Omental fat pad (tissue), 3 donors: ENCODE measurements at regions not wholly inside any gene's neighbourhood (a gene's known extent, or its start where the extent isn't known, plus 50 kb on each side); places are given as distances from the start of the nearest gene placed in this dataset.

Experiments used
- ATAC-seq: fragments of 150-250 bp; one replicate; pipeline ENCODE4 v1.9.1; 2016; ENCODE audit warnings: mild to moderate bottlenecking, moderate library complexity; ENCODE audit not compliant: low FRiP score
- DNase-seq: peaks from one replicate; pipeline ENCODE4 v3.0.0-alpha.2; 2019; ENCODE audit warnings: low spot score
- TF ChIP-seq, protein P1 (sequence below), 3 donors: fragments of 450-650 bp; IDR thresholded peaks; one replicate each; pipeline ENCODE4 v1.5.1; 2016 to 2017; ENCODE audit warnings: antibody characterized with exemption in 3 of 3, mild to moderate bottlenecking in 3 of 3, moderate library complexity in 2 of 3

DNA sequence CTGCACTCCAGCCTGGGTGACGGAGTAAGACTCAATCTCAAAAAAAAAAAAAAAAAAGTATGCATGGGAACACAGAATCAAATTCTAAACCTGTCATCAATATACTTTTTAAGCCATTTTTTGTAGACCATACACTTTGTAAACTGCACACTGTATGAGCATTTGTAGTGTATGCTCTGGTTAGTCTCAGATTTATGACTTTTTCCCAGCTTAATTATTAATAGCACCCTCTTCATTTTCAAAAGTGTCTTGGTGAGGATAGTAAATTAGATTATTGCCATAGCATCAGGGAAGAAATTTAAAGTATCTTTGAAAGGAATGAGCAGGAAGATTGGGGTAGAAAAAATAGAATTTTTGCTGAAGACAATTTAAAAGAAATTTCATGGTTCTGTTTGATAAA lies 330.8 kb upstream of the RSPO3 start:
- TF ChIP-seq, protein P1, sequence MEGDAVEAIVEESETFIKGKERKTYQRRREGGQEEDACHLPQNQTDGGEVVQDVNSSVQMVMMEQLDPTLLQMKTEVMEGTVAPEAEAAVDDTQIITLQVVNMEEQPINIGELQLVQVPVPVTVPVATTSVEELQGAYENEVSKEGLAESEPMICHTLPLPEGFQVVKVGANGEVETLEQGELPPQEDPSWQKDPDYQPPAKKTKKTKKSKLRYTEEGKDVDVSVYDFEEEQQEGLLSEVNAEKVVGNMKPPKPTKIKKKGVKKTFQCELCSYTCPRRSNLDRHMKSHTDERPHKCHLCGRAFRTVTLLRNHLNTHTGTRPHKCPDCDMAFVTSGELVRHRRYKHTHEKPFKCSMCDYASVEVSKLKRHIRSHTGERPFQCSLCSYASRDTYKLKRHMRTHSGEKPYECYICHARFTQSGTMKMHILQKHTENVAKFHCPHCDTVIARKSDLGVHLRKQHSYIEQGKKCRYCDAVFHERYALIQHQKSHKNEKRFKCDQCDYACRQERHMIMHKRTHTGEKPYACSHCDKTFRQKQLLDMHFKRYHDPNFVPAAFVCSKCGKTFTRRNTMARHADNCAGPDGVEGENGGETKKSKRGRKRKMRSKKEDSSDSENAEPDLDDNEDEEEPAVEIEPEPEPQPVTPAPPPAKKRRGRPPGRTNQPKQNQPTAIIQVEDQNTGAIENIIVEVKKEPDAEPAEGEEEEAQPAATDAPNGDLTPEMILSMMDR (IDR thresholded peaks at IDR 0.05): no peak
- DNase-seq (no peak), ATAC-seq (no peak)

DNA sequence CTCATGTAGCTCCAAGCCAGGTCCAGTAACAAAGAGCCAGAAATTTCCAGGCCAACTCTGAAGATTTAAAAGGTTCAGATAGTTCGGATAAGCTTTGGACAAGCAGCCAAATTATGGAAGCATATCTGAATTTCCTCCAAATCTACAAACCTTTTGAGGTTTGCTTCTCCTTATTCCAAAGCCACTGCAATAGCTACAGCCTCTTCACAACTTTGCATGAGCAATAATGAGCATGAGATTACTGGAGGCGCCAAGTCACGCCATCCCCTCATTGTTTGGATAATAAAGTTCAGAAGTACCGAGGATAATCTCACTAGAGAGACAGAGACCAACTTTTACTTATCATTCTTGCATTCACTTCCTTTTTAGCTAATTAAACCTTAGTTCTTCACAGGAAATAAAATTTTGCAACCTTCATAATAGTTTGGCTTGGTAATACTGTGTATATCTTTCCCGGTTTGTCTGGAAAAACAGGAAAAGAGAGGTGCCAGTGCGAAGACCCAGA lies 329.6 kb upstream of the RSPO3 start:
- TF ChIP-seq, protein P1 (IDR thresholded peaks at IDR 0.05): no peak
- ATAC-seq (no peak), DNase-seq (no peak)

DNA sequence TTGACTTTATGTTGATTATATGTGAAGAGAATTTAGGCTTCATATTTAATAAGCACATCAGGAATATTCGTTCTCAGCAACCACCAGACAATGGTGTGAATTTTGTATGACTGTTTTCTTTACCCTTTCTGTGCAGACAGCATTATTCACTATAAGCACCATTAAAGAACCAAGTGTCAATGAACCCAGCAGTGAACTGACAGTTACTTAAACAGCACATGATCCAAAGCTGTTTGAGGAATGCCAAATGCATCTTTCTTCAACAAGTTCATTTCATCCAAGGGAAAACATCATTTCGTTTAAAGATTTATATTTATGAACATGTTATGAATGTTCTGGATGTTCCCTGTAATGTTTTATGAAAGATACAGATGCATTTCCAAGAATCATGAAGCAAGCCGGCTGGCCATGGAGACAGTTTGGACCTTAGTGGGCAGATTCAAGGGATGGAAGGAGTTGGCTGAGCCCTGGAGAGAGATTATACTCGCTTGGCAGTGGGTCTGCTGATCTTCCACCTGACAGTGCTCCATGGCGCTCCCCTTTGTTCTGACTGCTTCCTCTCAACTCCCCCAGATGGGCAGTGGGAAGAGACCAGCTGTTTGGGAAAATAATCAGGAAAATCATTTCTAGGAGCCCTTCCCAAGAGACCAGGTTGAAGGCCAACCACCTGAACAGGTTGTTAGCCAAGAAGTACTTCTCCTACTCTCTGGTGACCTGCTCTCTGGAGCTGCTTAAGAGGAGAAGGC lies 326.0 kb upstream of the RSPO3 start:
- ATAC-seq (no peak), DNase-seq (no peak)
- TF ChIP-seq, protein P1 (IDR thresholded peaks at IDR 0.05): no peak

DNA sequence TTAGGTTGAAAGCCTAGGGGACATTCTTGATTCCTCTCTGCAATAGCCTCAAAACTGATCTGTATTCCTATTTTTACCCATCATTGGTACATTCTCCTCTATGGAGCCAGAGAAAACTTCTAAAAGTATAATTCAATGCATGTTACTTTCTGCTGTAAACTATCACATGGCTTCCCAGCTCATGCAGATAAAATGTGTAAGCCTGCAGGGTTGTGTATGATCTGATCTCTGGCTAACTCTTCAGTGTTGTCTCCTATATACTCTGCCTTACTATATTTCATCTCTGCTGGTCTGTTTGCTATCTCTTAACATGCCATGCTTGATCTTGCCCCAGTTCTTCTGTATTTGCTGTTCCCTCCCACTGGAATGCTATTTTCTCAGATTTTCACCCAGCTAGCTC lies 323.3 kb upstream of the RSPO3 start:
- ATAC-seq: no peak
- DNase-seq: no peak
- TF ChIP-seq, protein P1 (IDR thresholded peaks at IDR 0.05): no peak

DNA sequence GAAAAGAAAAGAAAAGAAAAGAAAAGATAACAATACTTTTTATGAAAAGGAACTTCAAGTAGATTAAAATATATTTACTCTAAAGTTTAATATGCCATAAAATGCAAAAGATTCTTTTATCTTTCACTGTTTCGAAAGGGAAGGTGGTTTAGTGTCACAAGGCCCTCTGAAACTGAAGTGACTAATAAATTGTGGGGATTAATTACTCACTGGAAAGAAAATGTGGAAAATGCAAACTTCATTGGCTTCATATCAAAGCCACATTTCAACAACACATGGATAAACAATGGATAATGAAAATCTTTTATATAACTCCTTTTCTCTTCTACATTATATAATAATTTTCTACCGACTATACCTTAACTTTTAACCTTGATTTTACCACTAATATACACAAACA lies 320.5 kb upstream of the RSPO3 start:
- TF ChIP-seq, protein P1 (IDR thresholded peaks at IDR 0.05): no peak
- ATAC-seq (no peak), DNase-seq (no peak)

DNA sequence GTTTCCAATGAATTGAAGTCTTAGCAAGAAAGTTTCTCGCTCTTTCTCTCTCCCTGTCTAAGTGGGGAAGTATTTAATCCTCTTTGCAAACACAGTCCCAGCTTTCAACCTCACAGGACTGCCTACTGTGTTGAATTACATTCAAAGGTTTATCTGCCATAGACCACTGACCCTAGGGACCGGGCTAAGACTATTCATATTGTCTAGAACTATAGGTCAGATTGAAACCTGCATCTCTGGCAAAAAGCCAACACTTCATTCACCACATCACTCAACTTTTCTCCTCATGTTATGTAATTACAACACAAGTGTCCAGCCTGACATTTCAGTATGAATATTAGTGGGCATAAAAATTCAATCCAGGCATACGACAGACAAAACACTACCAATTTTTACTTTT lies 314.7 kb upstream of the RSPO3 start:
- TF ChIP-seq, protein P1 (IDR thresholded peaks at IDR 0.05): no peak
- no peak for ATAC-seq
- no peak for DNase-seq
